HL-60 (cell line): ENCODE measurements at regions not wholly inside any gene's neighbourhood (a gene's known extent, or its start where the extent isn't known, plus 50 kb on each side); places are given as distances from the start of the nearest gene placed in this dataset.

Source experiments
- CTCF ChIP-seq: IDR thresholded peaks from one replicate; pipeline ENCODE4 v1.5.1; 2011; ENCODE audit warnings: low read length, control low read depth, inconsistent platforms; ENCODE audit not compliant: insufficient read depth
- REST ChIP-seq: IDR thresholded peaks from 2 replicates; pipeline ENCODE4 v1.6.1; 2012; ENCODE audit warnings: low read depth; ENCODE audit not compliant: insufficient replicate concordance
- SPI1 ChIP-seq: IDR thresholded peaks from 2 replicates; pipeline ENCODE4 v1.6.1; 2012; ENCODE audit warnings: low read depth, mild to moderate bottlenecking, borderline replicate concordance

- TF ChIP-seq CTCF = no peak
- TF ChIP-seq SPI1 = no peak
- no peak for TF ChIP-seq REST
Observed at GRCh38 chr5:99945478-99946442, 589.4 kb upstream of the FAM174A start.
